Right cardiac atrium (tissue), 5 donors: ENCODE measurements at regions not wholly inside any gene's neighbourhood (a gene's known extent, or its start where the extent isn't known, plus 50 kb on each side); places are given as distances from the start of the nearest gene placed in this dataset.

Source experiments
- ATAC-seq, 2 donors: fragments of 200-7000 bp; cut with Tn5 transposase; one replicate each; pipeline versions ENCODE4 v1.8.0 to v1.9.1; 2020; ENCODE audit warnings: moderate library complexity in 2 of 2, mild to moderate bottlenecking in 1 of 2
- DNase-seq, 3 donors: peaks; one replicate each; pipeline ENCODE4 v3.0.0-alpha.2; 2020
- H3K27ac ChIP-seq: one replicate; pipeline ENCODE4 v1.5.1; 2013; ENCODE audit warnings: mild to moderate bottlenecking, low read length, control low read depth, moderate library complexity
- H3K27me3 ChIP-seq: one replicate; pipeline ENCODE4 v1.6.1; 2013; ENCODE audit not compliant: control insufficient read depth, insufficient read depth
- H3K4me1 ChIP-seq: one replicate; pipeline ENCODE4 v1.6.1; 2013; ENCODE audit warnings: low read length; ENCODE audit not compliant: control insufficient read depth, insufficient read depth
- H3K4me3 ChIP-seq: one replicate; pipeline ENCODE4 v1.5.1; 2013; ENCODE audit warnings: low read length, control low read depth
- H3K9me3 ChIP-seq: one replicate; pipeline ENCODE4 v1.6.1; 2013; ENCODE audit warnings: low read length; ENCODE audit not compliant: control insufficient read depth
- WGBS: extraction: QIAGEN DNeasy Blood & Tissue Kit; methylation state at CpG from one replicate; pipeline ENCODE4 v1.1.7; 2013; 5-methylcytosine and 5-hydroxymethylcytosine counted together
- intact Hi-C, 4 donors: fragments of 100-400 bp; cut with DNase I; formaldehyde crosslinking; loops; one replicate each; pipeline versions ENCODE4 v1.11.0 to v1.14.0; 2022 to 2023
- donor health status: healthy with polysubstance abuse.
- donor health status: DM: no; HTN: yes; CAD: no.
- donor health status: DM: no; HTN: no; CAD: no.
- donor health status: DM: no; HTN: yes; CAD: no; lungs with severe emphysema.
- donor health status: DM: yes; HTN: yes; CAD: no.

- Histone ChIP-seq H3K9me3 (no peaks in the 10 kb centered on the region), H3K4me1 (no peaks in the 10 kb centered on the region), H3K27me3 (no peaks in the 10 kb centered on the region), H3K27ac (no peak overlapping the region), H3K4me3 (no peak overlapping the region)
- ATAC-seq (no peak), DNase-seq (no peak)
- 96% methylated on average over 1 of the region's 1 CpG for WGBS
- intact Hi-C loops, result loop anchor here in 1 of 4 donors (10.0 kb wide), 1 partner anchor 61 kb away; no protein-coding TSS in a partner anchor
These were observed 82.8 kb upstream of the PRDM11 start for GRCh38 chr11:45063669-45064068.

DNA sequence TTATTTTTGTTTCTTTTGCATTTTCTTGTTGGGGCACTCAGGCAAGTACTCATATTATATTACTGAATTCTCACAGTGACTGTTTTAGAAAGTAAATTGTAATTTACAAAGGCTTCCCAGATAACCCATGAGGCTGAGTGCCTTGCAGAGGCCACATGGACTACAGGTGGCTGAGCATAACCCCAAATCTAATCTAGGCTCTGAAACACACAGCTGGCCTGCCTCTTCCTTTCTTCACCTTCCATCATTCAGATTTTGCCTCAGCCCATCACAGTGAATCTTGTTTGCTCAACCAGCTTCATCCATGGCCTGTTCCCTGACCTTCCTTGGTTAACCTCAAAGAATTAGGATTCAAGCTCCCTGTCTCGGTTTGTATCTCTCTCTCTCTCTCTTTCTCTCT is 78.5 kb upstream of the PRDM11 start:
- ATAC-seq, result no peak
- DNase-seq, result no peak
- intact Hi-C loops, result loop anchor here in 1 of 4 donors (10.0 kb wide), 1 partner anchor 57 kb away; no protein-coding TSS in a partner anchor
- Histone ChIP-seq H3K27me3 (no peaks in the 10 kb centered on the region), H3K4me3 (no peak overlapping the region), H3K4me1 (no peaks in the 10 kb centered on the region), H3K9me3 (no peaks in the 10 kb centered on the region), H3K27ac (no peak overlapping the region)
- 76% methylated on average over 1 of the region's 1 CpG for WGBS

GRCh38 chr11:45071232-45071631 is 75.2 kb upstream of the PRDM11 start:
- H3K4me3 ChIP-seq, result no peak overlapping the region
- H3K27ac ChIP-seq, result no peak overlapping the region
- ATAC-seq, result no peak

DNA sequence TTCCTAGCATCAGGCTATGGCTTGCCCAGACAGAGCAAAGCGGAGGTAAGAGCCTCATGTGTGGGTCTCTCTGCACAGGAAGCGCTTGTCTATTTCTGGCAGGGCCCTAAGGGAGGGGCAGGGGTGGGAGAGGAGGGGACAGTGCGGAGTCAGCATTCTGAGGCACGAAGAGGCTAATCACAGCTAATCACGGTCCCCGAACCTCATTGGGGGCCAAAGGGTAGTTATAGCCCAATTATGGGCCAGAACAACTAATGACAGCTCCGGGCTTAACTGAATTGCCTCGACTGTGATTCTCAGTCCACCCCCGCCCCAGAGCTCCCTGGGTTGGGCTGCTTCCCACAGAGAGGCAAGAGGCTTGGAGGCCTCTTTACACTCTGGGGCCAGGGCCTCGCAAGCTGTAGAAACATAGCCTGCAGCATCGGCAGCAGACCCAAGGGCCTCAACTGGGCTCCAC is 72.7 kb upstream of the PRDM11 start:
- WGBS, result 35% methylated on average over 11 of the region's 11 CpGs

More at GRCh38 chr11:45071232-45071631, 75.2 kb upstream of the PRDM11 start:
- WGBS, result 98% methylated on average over 1 of the region's 1 CpG
- DNase-seq, result no peak
- Histone ChIP-seq H3K4me1 (peaks cover 2% of the 10 kb centered on the region), H3K9me3 (no peaks in the 10 kb centered on the region), H3K27me3 (no peaks in the 10 kb centered on the region)
- intact Hi-C loops, result no loop called here

GRCh38 chr11:45075519-45075918 is 70.9 kb upstream of the PRDM11 start:
- Histone ChIP-seq H3K9me3 (no peaks in the 10 kb centered on the region), H3K27ac (no peak overlapping the region), H3K4me3 (no peak overlapping the region), H3K4me1 (peaks cover 2% of the 10 kb centered on the region), H3K27me3 (no peaks in the 10 kb centered on the region)
- ATAC-seq (no peak), DNase-seq (no peak)
- WGBS, result 84% methylated on average over 4 of the region's 4 CpGs
- intact Hi-C loops, result no loop called here

More for the DNA sequence above, 72.7 kb upstream of the PRDM11 start:
- Histone ChIP-seq H3K27ac (no peak overlapping the region), H3K4me1 (peaks cover 2% of the 10 kb centered on the region), H3K4me3 (no peak overlapping the region), H3K9me3 (no peaks in the 10 kb centered on the region), H3K27me3 (no peaks in the 10 kb centered on the region)
- intact Hi-C loops, result no loop called here
- peak; percentile 15 to 42 for ATAC-seq
- DNase-seq, result no peak

- intact Hi-C loops, result no loop called here
- Histone ChIP-seq H3K9me3 (no peaks in the 10 kb centered on the region), H3K4me1 (peaks cover 2% of the 10 kb centered on the region), H3K4me3 (no peak overlapping the region), H3K27ac (no peak overlapping the region), H3K27me3 (no peaks in the 10 kb centered on the region)
- 97% methylated on average over 4 of the region's 4 CpGs for WGBS
- no peak for ATAC-seq
- no peak for DNase-seq
These were observed 70.5 kb upstream of the PRDM11 start for GRCh38 chr11:45075952-45076351.

DNA sequence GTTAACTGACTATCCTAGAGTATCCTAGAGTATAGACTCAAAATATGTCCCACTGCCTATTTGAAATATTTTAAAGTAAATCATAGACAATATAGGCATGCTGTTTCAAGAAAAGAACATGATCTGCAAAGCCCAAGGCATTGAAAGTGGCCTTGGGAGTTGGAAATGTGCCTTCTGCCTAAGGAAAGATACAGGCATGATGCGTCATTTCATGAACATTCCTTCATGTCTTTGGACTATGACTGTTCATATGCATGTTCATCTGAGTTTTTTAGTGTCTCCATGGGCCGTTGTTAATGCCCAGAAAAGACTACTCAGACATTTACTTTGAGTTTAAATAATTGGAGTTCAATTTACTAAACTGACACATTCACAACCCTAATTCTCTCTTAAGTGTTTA is 69.7 kb upstream of the PRDM11 start:
- Histone ChIP-seq H3K4me1 (peaks cover 2% of the 10 kb centered on the region), H3K27me3 (no peaks in the 10 kb centered on the region), H3K27ac (no peak overlapping the region), H3K4me3 (no peak overlapping the region), H3K9me3 (no peaks in the 10 kb centered on the region)
- ATAC-seq (no peak), DNase-seq (no peak)
- intact Hi-C loops, result no loop called here
- WGBS, result 84% methylated on average over 2 of the region's 2 CpGs

DNA sequence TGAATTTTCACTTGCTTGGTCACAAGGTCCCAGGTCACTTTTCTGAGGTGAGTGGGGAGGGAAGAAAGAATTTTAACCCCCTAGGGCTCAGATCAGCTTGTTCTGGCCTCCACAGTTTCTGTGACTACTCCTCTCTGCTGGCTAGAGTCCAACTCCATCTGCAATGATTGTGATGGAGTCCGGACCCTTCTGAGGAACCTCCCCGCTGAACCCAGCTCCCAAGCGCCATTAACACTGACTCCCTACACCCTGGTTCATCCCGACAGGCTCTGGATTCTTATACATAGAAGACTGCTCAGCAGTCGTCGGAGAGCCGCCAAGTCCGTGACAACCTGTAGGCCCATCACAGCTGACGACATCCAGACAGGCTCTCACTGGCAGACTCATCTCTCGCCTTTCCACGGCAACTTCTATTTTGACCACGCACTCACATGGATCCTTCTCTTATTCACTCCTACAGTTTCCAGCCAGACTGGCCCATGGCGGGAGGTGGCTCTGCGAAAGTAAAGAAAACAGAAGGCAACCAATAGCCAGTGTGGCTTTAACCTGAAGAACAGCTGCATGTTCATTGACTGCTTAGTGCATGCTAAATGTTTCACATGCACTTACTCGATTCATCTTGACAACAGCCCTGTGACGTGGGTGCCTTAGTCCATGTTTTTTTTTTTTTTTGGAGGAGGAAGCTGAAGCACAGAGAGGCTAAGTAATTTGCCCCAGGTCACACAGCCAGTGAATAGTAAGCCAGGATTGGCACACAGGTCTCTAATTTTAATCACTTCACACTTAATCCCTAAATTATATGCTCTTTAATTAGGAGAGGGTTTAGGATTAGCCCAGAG is 68.0 kb upstream of the PRDM11 start:
- no peak overlapping the region for H3K4me3 ChIP-seq
- H3K9me3 ChIP-seq, result no peaks in the 10 kb centered on the region
- ATAC-seq, result no peak
- intact Hi-C loops, result no loop called here
- H3K27ac ChIP-seq, result no peak overlapping the region
- H3K4me1 ChIP-seq, result peaks cover under 1% of the 10 kb centered on the region
- H3K27me3 ChIP-seq, result no peaks in the 10 kb centered on the region
- no peak for DNase-seq
- WGBS, result 50% methylated on average over 16 of the region's 16 CpGs

- WGBS, result 48% methylated on average over 4 of the region's 4 CpGs
- intact Hi-C loops, result no loop called here
- Histone ChIP-seq H3K27ac (no peak overlapping the region), H3K4me3 (no peak overlapping the region), H3K27me3 (no peaks in the 10 kb centered on the region), H3K9me3 (no peaks in the 10 kb centered on the region), H3K4me1 (no peaks in the 10 kb centered on the region)
- ATAC-seq, result peak in 1 of 2 donors; percentile 17
- DNase-seq, result no peak
These were observed 67.4 kb upstream of the PRDM11 start for GRCh38 chr11:45079075-45079444.

DNA sequence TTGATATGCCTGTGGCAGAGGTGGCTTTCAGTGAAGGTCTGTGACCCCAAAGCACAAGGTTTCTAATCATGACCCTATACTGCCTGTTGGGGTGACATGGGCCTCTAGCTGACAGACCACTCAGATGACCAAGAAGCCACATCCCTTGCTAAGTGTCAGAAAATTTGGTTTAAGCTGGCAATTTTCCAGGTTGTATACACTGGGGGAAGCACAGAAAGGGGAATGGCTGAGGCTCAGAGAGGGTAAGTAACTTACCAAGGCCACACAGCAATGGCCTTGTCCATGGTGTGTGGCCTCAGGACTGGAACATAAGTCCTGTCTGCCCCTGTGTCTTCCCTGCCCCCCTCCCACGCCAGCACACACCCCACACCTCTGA is 66.9 kb upstream of the PRDM11 start:
- Histone ChIP-seq H3K27me3 (no peaks in the 10 kb centered on the region), H3K4me3 (no peak overlapping the region), H3K4me1 (no peaks in the 10 kb centered on the region), H3K27ac (no peak overlapping the region), H3K9me3 (no peaks in the 10 kb centered on the region)
- no peak for DNase-seq
- intact Hi-C loops, result no loop called here
- 89% methylated on average over 1 of the region's 1 CpG for WGBS
- no peak for ATAC-seq

DNA sequence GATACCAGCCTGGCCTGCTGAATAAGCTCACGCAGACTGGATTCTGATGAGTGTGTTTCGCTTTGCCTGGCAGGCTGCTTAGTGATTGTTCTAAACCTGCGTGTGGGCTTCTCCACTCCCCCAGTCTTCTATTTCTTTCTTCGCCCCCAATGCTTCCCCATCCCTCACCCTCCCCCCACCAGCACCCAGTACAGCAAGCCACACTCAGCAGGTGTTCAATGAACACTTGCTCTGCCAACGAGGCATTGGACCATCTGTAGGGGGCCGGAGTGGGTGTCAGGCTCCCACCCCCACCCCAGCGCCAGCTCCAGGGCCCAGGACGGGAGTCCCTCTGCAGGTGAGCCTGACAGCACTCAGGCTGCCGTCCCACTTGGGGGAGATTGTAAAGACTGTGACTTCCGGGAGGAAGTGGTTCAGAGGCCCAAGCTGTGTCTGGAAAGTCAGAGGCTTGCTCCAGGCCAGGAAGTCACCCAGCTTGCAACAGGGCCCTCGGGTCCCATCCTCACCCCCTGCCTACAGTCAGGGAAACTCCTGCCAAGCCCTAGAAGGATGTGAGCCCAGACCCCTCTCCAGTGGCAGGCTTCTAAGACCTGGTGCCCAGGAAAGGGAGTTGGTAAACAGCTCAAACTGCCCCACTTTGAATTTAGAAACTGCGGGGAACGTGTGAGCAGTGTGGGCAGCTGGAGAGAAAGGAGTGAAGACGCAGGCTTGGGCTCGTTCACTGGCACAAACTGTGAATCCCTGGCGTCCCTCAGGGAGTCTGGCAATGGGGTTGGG is 66.3 kb upstream of the PRDM11 start:
- WGBS, result 71% methylated on average over 16 of the region's 16 CpGs
- Histone ChIP-seq H3K4me1 (no peaks in the 10 kb centered on the region), H3K4me3 (no peak overlapping the region), H3K9me3 (no peaks in the 10 kb centered on the region), H3K27me3 (no peaks in the 10 kb centered on the region), H3K27ac (no peak overlapping the region)
- ATAC-seq (peak in 1 of 2 donors; percentile 49), DNase-seq (peak in 1 of 3 donors; percentile 71)
- intact Hi-C loops, result loop anchor here in 1 of 4 donors (10.0 kb wide), 2 partner anchors 55 to 85 kb away; no protein-coding TSS in a partner anchor
